ENCODE measurements at regions not wholly inside any gene's neighbourhood (a gene's known extent, or its start where the extent isn't known, plus 50 kb on each side); places are given as distances from the start of the nearest gene placed in this dataset.

DNA sequence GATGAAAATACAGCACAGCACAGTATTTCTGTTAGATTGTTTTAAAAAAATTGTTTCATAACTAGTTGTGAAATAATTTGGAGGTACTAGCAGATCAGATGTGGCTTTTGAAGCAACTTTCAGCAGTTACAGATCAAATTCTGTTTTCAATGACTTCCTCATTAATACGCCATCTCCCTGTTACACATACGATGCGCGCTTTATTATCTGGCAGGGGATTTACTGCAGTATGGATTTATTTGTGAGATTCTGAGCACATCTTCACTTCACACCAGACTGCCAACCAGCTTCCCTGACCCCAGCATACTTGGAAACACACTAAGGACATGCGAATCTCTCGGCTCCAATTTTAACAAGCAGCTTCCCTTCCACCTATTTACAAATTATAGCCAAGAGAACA is 235.5 kb upstream of the DIAPH2 start:
- no peak for TF ChIP-seq EZH2 (optimal IDR thresholded peaks at IDR 0.05; ENCODE audit: low read depth, low read length)
- TF ChIP-seq CTCF (IDR thresholded peaks at IDR 0.05; ENCODE audit: low read length): no peak
- TF ChIP-seq EZH2phosphoT487 (IDR thresholded peaks at IDR 0.05; ENCODE audit: low read length): no peak

All from MM.1S (cell line).